GM12878 (cell line): ENCODE measurements at regions not wholly inside any gene's neighbourhood (a gene's known extent, or its start where the extent isn't known, plus 50 kb on each side); places are given as distances from the start of the nearest gene placed in this dataset.

Experiments used
- ATAC-seq: fragments of 200-7000 bp; cut with Tn5 transposase; 3 replicates; pipeline ENCODE4 v1.9.1; 2020; ENCODE audit warnings: mild to moderate bottlenecking, moderate library complexity
- BruUV-seq: library from RNA; stranded (reverse); fragments of 400-500 nt; replicated peaks from 2 replicates; lab custom pipeline; 2021; lab: Mats Ljungman, UMichigan
- CTCF ChIA-PET: fragments of 300-600 bp; sonication (Branson Sonifier 250); formaldehyde crosslinking; extraction: SDS; loops from one replicate; lab custom pipeline; 2021; ENCODE audit warnings: inconsistent platforms; lab: Yijun Ruan, JAX
- POLR2A ChIA-PET: fragments of 350-600 bp; formaldehyde crosslinking; extraction: SDS; loops from one replicate; lab custom pipeline; 2021; ENCODE audit warnings: inconsistent platforms; lab: Charles Lee
- RAD21 ChIA-PET: fragments of 300-600 bp; sonication (Branson Sonifier 250); formaldehyde crosslinking; loops from one replicate; lab custom pipeline; 2023; ENCODE audit warnings: antibody characterized with exemption; ENCODE audit not compliant: unreplicated experiment; lab: Charles Lee
- SMC1A ChIA-PET: fragments of 300-600 bp; sonication (Branson Sonifier 250); formaldehyde crosslinking; loops from one replicate; lab custom pipeline; 2023; ENCODE audit not compliant: unreplicated experiment, uncharacterized antibody; lab: Charles Lee
- DNase-seq: peaks from one replicate; pipeline ENCODE4 v3.0.0-alpha.2; 2011; ENCODE audit warnings: low read depth, low spot score
- FAIRE-seq: peaks from 3 replicates; lab custom pipeline; 2011; peaks lifted over from hg19 to GRCh38; lab: Jason Lieb, UNC
- H2AFZ ChIP-seq: 2 replicates; pipeline ENCODE4 v1.6.0; 2011; ENCODE audit warnings: low read depth, low read length, control low read depth; ENCODE audit not compliant: control insufficient read depth
- H3K27ac ChIP-seq: 2 replicates; pipeline ENCODE4 v1.5.1; 2011; ENCODE audit warnings: control low read depth; ENCODE audit not compliant: control insufficient read depth, insufficient read depth
- H3K27me3 ChIP-seq, 2 experiments: replicated peaks in 1 of 2; 2 replicates each; pipeline versions ENCODE4 v1.6.0 to v1.6.1; 2011; ENCODE audit warnings: low read length in 1 of 2; ENCODE audit not compliant: control insufficient read depth in 2 of 2, insufficient read depth in 2 of 2
- H3K36me3 ChIP-seq, 2 experiments: 2 replicates each; pipeline ENCODE4 v1.5.1; 2011; ENCODE audit warnings: low read length in 1 of 2; ENCODE audit not compliant: control insufficient read depth in 2 of 2, insufficient read depth in 2 of 2
- H3K4me1 ChIP-seq: 2 replicates; pipeline ENCODE4 v1.6.1; 2011; ENCODE audit warnings: mild to moderate bottlenecking, low read length, moderate library complexity, mixed read lengths; ENCODE audit not compliant: control insufficient read depth, insufficient read depth
- H3K4me2 ChIP-seq: 2 replicates; pipeline ENCODE4 v1.6.0; 2011; ENCODE audit warnings: control low read depth; ENCODE audit not compliant: control insufficient read depth, insufficient read depth
- H3K4me3 ChIP-seq: fragments of 200-600 bp; sonication (generic); 2 replicates; pipeline ENCODE4 v1.5.1; 2016
- H3K79me2 ChIP-seq: 2 replicates; pipeline ENCODE4 v1.6.0; 2011; ENCODE audit warnings: low read length; ENCODE audit not compliant: control insufficient read depth, insufficient read depth
- H3K9ac ChIP-seq: 2 replicates; pipeline ENCODE4 v1.8.0; 2011; ENCODE audit warnings: low read length, control low read depth, mixed read lengths; ENCODE audit not compliant: control insufficient read depth, insufficient read depth
- H3K9me3 ChIP-seq: replicated peaks from 3 replicates; pipeline ENCODE4 v1.5.1; 2011; ENCODE audit warnings: mild to moderate bottlenecking, low read length; ENCODE audit not compliant: control insufficient read depth, insufficient read depth
- H4K20me1 ChIP-seq: 2 replicates; pipeline ENCODE4 v1.6.0; 2011; ENCODE audit not compliant: control insufficient read depth, insufficient read depth
- ASH2L ChIP-seq: fragments of 300-600, 200-600 bp; sonication (generic); IDR thresholded peaks from 2 replicates; pipeline ENCODE4 v1.6.1; 2017; ENCODE audit warnings: low read depth, mild to moderate bottlenecking, borderline replicate concordance
- CREM ChIP-seq: IDR thresholded peaks from 2 replicates; pipeline ENCODE4 v1.6.1; 2014; ENCODE audit warnings: antibody characterized with exemption, low read depth
- FOXK2 ChIP-seq: fragments of 450-650 bp; IDR thresholded peaks from 2 replicates; pipeline ENCODE4 v1.6.1; 2017; ENCODE audit warnings: mild to moderate bottlenecking, moderate library complexity
- NFXL1 ChIP-seq: fragments of 450-650 bp; IDR thresholded peaks from 2 replicates; pipeline ENCODE4 v1.6.1; 2017; ENCODE audit warnings: antibody characterized with exemption, mild to moderate bottlenecking, borderline replicate concordance
- RAD21 ChIP-seq: IDR thresholded peaks from 2 replicates; pipeline ENCODE4 v1.6.1; 2011; ENCODE audit warnings: mild to moderate bottlenecking, low read depth, low read length, moderate library complexity; ENCODE audit not compliant: insufficient read depth
- TCF7 ChIP-seq: IDR thresholded peaks from 2 replicates; pipeline ENCODE4 v1.6.1; 2014; ENCODE audit warnings: antibody characterized with exemption, borderline replicate concordance
- ZSCAN29 ChIP-seq: fragments of 450-650 bp; IDR thresholded peaks from 2 replicates; pipeline ENCODE4 v1.6.1; 2017; ENCODE audit warnings: mild to moderate bottlenecking, moderate library complexity
- WGBS: methylation state at CpG from one replicate; pipeline ENCODE4 v1.1.6; 2016; ENCODE audit warnings: low lambda C conversion rate; ENCODE audit not compliant: insufficient replicate concordance, insufficient coverage; ENCODE audit errors: missing lambda C conversion rate; 5-methylcytosine and 5-hydroxymethylcytosine counted together
- in situ Hi-C: fragments of 300-500 bp; cut with MboI; formaldehyde crosslinking; loops from 9 replicates; pipeline ENCODE4 v1.14.3; 2018; ENCODE audit warnings: mixed read lengths
- intact Hi-C: fragments of 100-400 bp; cut with micrococcal nuclease; formaldehyde crosslinking; loops from one replicate; pipeline ENCODE4 v1.14.2; 2022; ENCODE audit not compliant: unreplicated experiment
- TF ChIP-seq, protein P1 (sequence below): fragments of 450-650 bp; IDR thresholded peaks from 2 replicates; pipeline ENCODE4 v1.6.1; 2018; ENCODE audit warnings: mild to moderate bottlenecking, low read depth, moderate library complexity; ENCODE audit not compliant: partially characterized antibody
- TF ChIP-seq, protein P2 (sequence below): IDR thresholded peaks from 2 replicates; pipeline ENCODE4 v1.6.1; 2012; ENCODE audit warnings: low read depth, low read length, improper control_type of control experiment
- TF ChIP-seq, protein P3 (sequence below): IDR thresholded peaks from 2 replicates; pipeline ENCODE4 v1.6.1; 2011; ENCODE audit warnings: low read depth, mild to moderate bottlenecking, low read length, moderate library complexity, borderline replicate concordance; ENCODE audit errors: extremely low read depth
- TF ChIP-seq, protein P4 (sequence below): fragments of 450-650 bp; formaldehyde crosslinking; IDR thresholded peaks from 2 replicates; pipeline ENCODE4 v1.4.0; 2022; ENCODE audit warnings: mild to moderate bottlenecking, moderate library complexity

DNA sequence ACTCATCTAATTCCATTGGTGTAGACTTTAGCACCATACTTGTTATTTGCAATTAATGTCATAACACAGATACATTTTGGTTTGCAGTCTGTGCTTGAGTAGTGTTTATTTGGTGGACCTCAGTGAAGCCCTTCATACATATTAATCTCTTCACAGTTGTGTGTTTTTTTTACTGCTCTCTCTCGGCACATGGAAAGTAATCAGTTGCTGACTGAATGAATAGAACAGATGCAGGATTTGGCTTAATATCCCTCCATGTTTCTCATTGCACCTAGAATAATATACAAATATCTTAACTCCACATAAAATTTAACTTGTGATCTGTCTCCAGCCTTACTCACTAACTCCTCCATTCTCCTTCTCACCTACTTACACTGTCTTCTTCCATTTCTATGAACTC is 319.1 kb downstream of the DMRT2 start:
- 0% methylated on average over 1 of the region's 1 CpG for WGBS
- no peaks in the 10 kb centered on the region for H4K20me1 ChIP-seq
- no peak for DNase-seq
- TF ChIP-seq ASH2L (no peak), RAD21 (no peak), TCF7 (no peak), NFXL1 (no peak), CREM (no peak)
- no peaks in the 10 kb centered on the region for H3K9me3 ChIP-seq
- no peak overlapping the region for H3K9ac ChIP-seq
- no peak overlapping the region for H3K4me2 ChIP-seq
- ATAC-seq = no peak
- no peaks in the 10 kb centered on the region for H3K4me1 ChIP-seq
- no peak overlapping the region for H2AFZ ChIP-seq
- H3K27me3 ChIP-seq = no peaks in the 10 kb centered on the region
- intact Hi-C loops (no loop called here), in situ Hi-C loops (no loop called here)
- no peak overlapping the region for H3K4me3 ChIP-seq
- no peak for FAIRE-seq
- no TSS peak for BruUV-seq
- RAD21 ChIA-PET = no interaction called here
- H3K27ac ChIP-seq = no peak overlapping the region
- SMC1A ChIA-PET = interaction anchor here (1.2 kb wide), 1 partner anchor 100 kb away, joined by 4 read pairs; no protein-coding TSS in a partner anchor
- POLR2A ChIA-PET = no interaction called here
- no peaks in the 10 kb centered on the region for H3K36me3 ChIP-seq
- CTCF ChIA-PET = interaction anchor here (1.0 kb wide), 1 partner anchor 12 kb away, joined by 3 read pairs; no protein-coding TSS in a partner anchor
- H3K79me2 ChIP-seq = no peaks in the 10 kb centered on the region

DNA sequence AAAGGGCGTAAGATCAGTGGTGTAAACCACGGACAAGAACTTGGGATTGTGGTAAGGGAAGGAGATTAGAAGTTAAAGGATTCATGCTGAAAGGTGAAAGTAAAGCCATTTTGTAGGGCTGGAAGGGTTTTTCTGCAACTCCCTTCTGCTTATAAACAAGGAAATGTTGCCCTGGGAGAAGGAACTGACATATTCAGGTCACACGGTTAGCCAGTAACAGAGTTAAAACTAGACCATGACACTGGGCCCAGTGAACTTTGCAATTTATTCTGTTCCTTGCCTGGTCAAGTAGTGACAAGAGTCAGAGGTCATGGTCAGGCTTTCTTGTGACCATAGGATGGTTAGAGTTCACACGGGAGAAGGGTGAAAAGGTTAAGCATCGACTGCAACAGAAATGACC is 323.3 kb downstream of the DMRT2 start:
- in situ Hi-C loops = no loop called here
- ATAC-seq = no peak
- TF ChIP-seq, protein P1, sequence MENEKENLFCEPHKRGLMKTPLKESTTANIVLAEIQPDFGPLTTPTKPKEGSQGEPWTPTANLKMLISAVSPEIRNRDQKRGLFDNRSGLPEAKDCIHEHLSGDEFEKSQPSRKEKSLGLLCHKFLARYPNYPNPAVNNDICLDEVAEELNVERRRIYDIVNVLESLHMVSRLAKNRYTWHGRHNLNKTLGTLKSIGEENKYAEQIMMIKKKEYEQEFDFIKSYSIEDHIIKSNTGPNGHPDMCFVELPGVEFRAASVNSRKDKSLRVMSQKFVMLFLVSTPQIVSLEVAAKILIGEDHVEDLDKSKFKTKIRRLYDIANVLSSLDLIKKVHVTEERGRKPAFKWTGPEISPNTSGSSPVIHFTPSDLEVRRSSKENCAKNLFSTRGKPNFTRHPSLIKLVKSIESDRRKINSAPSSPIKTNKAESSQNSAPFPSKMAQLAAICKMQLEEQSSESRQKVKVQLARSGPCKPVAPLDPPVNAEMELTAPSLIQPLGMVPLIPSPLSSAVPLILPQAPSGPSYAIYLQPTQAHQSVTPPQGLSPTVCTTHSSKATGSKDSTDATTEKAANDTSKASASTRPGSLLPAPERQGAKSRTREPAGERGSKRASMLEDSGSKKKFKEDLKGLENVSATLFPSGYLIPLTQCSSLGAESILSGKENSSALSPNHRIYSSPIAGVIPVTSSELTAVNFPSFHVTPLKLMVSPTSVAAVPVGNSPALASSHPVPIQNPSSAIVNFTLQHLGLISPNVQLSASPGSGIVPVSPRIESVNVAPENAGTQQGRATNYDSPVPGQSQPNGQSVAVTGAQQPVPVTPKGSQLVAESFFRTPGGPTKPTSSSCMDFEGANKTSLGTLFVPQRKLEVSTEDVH = no peak
- TF ChIP-seq, protein P2, sequence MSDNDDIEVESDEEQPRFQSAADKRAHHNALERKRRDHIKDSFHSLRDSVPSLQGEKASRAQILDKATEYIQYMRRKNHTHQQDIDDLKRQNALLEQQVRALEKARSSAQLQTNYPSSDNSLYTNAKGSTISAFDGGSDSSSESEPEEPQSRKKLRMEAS = no peak
- TF ChIP-seq, protein P3, sequence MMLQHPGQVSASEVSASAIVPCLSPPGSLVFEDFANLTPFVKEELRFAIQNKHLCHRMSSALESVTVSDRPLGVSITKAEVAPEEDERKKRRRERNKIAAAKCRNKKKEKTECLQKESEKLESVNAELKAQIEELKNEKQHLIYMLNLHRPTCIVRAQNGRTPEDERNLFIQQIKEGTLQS = no peak
- TF ChIP-seq, protein P4, sequence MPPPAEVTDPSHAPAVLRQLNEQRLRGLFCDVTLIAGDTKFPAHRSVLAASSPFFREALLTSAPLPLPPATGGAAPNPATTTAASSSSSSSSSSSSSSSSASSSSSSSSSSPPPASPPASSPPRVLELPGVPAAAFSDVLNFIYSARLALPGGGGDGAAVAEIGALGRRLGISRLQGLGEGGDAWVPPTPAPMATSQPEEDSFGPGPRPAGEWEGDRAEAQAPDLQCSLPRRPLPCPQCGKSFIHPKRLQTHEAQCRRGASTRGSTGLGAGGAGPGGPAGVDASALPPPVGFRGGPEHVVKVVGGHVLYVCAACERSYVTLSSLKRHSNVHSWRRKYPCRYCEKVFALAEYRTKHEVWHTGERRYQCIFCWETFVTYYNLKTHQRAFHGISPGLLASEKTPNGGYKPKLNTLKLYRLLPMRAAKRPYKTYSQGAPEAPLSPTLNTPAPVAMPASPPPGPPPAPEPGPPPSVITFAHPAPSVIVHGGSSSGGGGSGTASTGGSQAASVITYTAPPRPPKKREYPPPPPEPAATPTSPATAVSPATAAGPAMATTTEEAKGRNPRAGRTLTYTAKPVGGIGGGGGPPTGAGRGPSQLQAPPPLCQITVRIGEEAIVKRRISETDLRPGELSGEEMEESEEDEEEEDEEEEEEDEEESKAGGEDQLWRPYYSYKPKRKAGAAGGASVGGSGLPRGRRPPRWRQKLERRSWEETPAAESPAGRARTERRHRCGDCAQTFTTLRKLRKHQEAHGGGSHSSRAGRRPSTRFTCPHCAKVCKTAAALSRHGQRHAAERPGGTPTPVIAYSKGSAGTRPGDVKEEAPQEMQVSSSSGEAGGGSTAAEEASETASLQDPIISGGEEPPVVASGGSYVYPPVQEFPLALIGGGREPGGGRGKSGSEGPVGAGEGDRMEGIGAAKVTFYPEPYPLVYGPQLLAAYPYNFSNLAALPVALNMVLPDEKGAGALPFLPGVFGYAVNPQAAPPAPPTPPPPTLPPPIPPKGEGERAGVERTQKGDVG (CRISPR knock-in tag) = no peak
- no peak for TF ChIP-seq FOXK2
- TF ChIP-seq ZSCAN29 = no peak

More for the DNA sequence above, 323.3 kb downstream of the DMRT2 start:
- 25% methylated on average over 5 of the region's 5 CpGs for WGBS
- Histone ChIP-seq H3K36me3 (no peaks in the 10 kb centered on the region), H3K79me2 (no peaks in the 10 kb centered on the region), H2AFZ (no peak overlapping the region), H3K9me3 (no peaks in the 10 kb centered on the region), H3K27me3 (no peaks in the 10 kb centered on the region), H3K9ac (no peak overlapping the region), H3K4me1 (no peaks in the 10 kb centered on the region), H3K4me3 (no peak overlapping the region), H3K27ac (no peak overlapping the region), H4K20me1 (no peaks in the 10 kb centered on the region), H3K4me2 (no peak overlapping the region)
- intact Hi-C loops = no loop called here
- CTCF ChIA-PET = interaction anchor here (1.6 kb wide), 1 partner anchor 27 kb away, joined by 3 read pairs; no protein-coding TSS in a partner anchor
- FAIRE-seq = no peak
- RAD21 ChIA-PET = no interaction called here
- no TSS peak for BruUV-seq
- POLR2A ChIA-PET = no interaction called here
- SMC1A ChIA-PET = no interaction called here
- no peak for DNase-seq
